Esophagus squamous epithelium (tissue), 5 donors: ENCODE measurements at regions not wholly inside any gene's neighbourhood (a gene's known extent, or its start where the extent isn't known, plus 50 kb on each side); places are given as distances from the start of the nearest gene placed in this dataset.

ENCODE experiments used
- DNase-seq: peaks from one replicate; lab custom pipeline; 2025; lab: John Stamatoyannopoulos, UW
- H3K27ac ChIP-seq, 4 donors: fragments of 200-600 bp; sonication (generic); one replicate each; pipeline ENCODE4 v1.5.1; 2016 to 2019; ENCODE audit warnings: mild to moderate bottlenecking in 1 of 4
- H3K27me3 ChIP-seq, 4 donors: fragments of 200-600 bp; sonication (generic); 1 replicate in 3 of 4; 2 replicates in 1 of 4; pipeline versions ENCODE4 v1.5.1 to v1.6.0; 2017 to 2021; ENCODE audit warnings: antibody characterized with exemption in 1 of 4
- H3K36me3 ChIP-seq, 3 donors: fragments of 200-600 bp; sonication (generic); one replicate each; pipeline ENCODE4 v1.5.1; 2016 to 2019
- H3K4me1 ChIP-seq, 3 donors: fragments of 200-600 bp; sonication (generic); one replicate each; pipeline ENCODE4 v1.5.1; 2017 to 2019
- H3K4me3 ChIP-seq, 4 donors: fragments of 200-600 bp; sonication (generic); 1 replicate in 3 of 4; 2 replicates in 1 of 4; pipeline ENCODE4 v1.5.1; 2016 to 2019; ENCODE audit warnings: mild to moderate bottlenecking in 2 of 4, moderate library complexity in 1 of 4
- H3K9me3 ChIP-seq, 3 donors: fragments of 200-600 bp; sonication (generic); one replicate each; pipeline ENCODE4 v1.5.1; 2016 to 2019
- CTCF ChIP-seq, 6 experiments: fragments of 450-650 bp in 4 of 6; fragments of 200-600 bp in 2 of 6; sonication (generic) in 2 of 6; IDR thresholded peaks; one replicate each; pipeline ENCODE4 v1.5.1; 2016 to 2019; ENCODE audit warnings: antibody characterized with exemption in 6 of 6, mild to moderate bottlenecking in 4 of 6, moderate library complexity in 4 of 6
- POLR2A ChIP-seq, 4 donors: fragments of 450-650 bp; IDR thresholded peaks; one replicate each; pipeline ENCODE4 v1.6.1; 2017; ENCODE audit warnings: antibody characterized with exemption in 4 of 4, mild to moderate bottlenecking in 4 of 4, moderate library complexity in 3 of 4
- WGBS, 2 donors: methylation state at CpG; one replicate each; pipeline ENCODE4 v1.1.5; 2018; 5-methylcytosine and 5-hydroxymethylcytosine counted together
- intact Hi-C: fragments of 100-400 bp; cut with DNase I; formaldehyde crosslinking; loops from one replicate; pipeline ENCODE4 v1.15.0; 2022
- donor health status: DM: yes; HTN: yes; CAD: no.

DNA sequence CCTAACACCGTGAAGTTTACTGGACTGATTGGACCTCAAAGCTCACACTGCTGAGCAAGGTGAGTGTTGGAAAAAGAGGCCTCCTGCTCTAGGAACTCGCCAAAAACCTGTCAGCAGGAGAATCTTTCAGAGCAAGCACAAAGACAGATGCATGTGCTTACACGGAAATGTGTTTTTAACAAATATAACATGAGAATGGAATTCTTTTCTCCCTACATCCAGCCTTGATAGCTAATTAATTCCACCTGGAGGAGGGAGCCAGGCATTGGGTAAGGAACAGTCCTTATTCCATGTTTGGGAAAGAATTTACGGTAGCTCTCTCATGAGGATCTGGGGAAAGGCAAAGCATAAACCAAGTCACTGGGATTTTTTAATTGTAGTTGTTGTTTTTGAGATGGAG, 98.8 kb downstream of the KLF4 start:
- 35 to 48% methylated on average over 4 of the region's 4 CpGs for WGBS, 2 donors
- intact Hi-C loops: no loop called here
- Histone ChIP-seq H3K27ac (peak overlapping the region; percentile 71 to 91 (median 76)), H3K4me1 (peaks cover 11 to 60% (median 13%) of the 10 kb centered on the region in 3 donors), H3K4me3 (no peak overlapping the region), H3K36me3 (no peaks in the 10 kb centered on the region), H3K27me3 (no peaks in the 10 kb centered on the region), H3K9me3 (no peaks in the 10 kb centered on the region)
- DNase-seq: no peak
- no peak for TF ChIP-seq CTCF (IDR thresholded peaks at IDR 0.05)
- no peak for TF ChIP-seq POLR2A (IDR thresholded peaks at IDR 0.05)

DNA sequence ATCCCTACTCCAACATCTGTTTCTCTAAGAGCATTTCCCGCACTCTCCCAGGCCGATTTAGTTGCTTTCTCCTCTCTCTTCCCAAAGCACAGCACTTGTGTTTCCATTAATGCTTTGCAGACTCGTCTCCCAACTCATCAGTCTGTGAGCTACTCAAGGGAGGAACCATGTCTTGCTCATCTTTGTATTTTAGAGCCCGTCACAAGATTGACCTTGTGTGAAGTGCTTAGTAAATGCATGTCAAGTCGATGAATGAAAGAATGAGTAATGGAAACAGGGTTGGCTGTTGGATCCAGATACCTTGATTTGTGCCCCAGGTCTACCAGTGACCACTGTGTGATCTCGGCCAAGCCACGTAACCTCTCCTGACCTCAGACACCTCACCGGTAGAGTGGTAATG, 99.3 kb downstream of the KLF4 start:
- H3K36me3 ChIP-seq: no peaks in the 10 kb centered on the region
- 63 to 64% methylated on average over 6 to 7 of the region's 8 CpGs for WGBS, 2 donors
- H3K27ac ChIP-seq: peak overlapping the region; percentile 71 to 91 (median 76)
- TF ChIP-seq CTCF (IDR thresholded peaks at IDR 0.05) (no peak), POLR2A (IDR thresholded peaks at IDR 0.05) (no peak)
- peaks cover 11 to 60% (median 13%) of the 10 kb centered on the region in 3 donors for H3K4me1 ChIP-seq
- no peaks in the 10 kb centered on the region for H3K27me3 ChIP-seq
- no peak for DNase-seq
- H3K4me3 ChIP-seq: no peak overlapping the region
- intact Hi-C loops: no loop called here
- no peaks in the 10 kb centered on the region for H3K9me3 ChIP-seq

- intact Hi-C loops: no loop called here
- TF ChIP-seq POLR2A (IDR thresholded peaks at IDR 0.05) (no peak), CTCF (IDR thresholded peaks at IDR 0.05) (no peak)
- peak overlapping the region; percentile 71 to 91 (median 76) for H3K27ac ChIP-seq
Measured at GRCh38 chr9:107389617-107390071, 99.9 kb downstream of the KLF4 start.

GRCh38 chr9:107388890-107389289, 100.7 kb downstream of the KLF4 start:
- Histone ChIP-seq H3K36me3 (no peaks in the 10 kb centered on the region), H3K9me3 (no peaks in the 10 kb centered on the region), H3K4me1 (peaks cover 11 to 60% (median 13%) of the 10 kb centered on the region in 3 donors), H3K4me3 (no peak overlapping the region), H3K27me3 (no peaks in the 10 kb centered on the region), H3K27ac (peak overlapping the region in 3 of 4 donors; percentile 74 to 91 (median 77))
- DNase-seq: no peak
- TF ChIP-seq CTCF (IDR thresholded peaks at IDR 0.05): no peak
- TF ChIP-seq POLR2A (IDR thresholded peaks at IDR 0.05): no peak
- WGBS, 2 donors: 72 to 81% methylated on average over 4 of the region's 4 CpGs
- intact Hi-C loops: no loop called here

More at GRCh38 chr9:107389617-107390071, 99.9 kb downstream of the KLF4 start:
- WGBS, 2 donors: 19 to 64% methylated on average over 3 of the region's 3 CpGs
- no peak for DNase-seq
- Histone ChIP-seq H3K36me3 (no peaks in the 10 kb centered on the region), H3K4me3 (no peak overlapping the region), H3K4me1 (peaks cover 11 to 60% (median 13%) of the 10 kb centered on the region in 3 donors), H3K9me3 (no peaks in the 10 kb centered on the region), H3K27me3 (no peaks in the 10 kb centered on the region)

- Histone ChIP-seq H3K9me3 (no peaks in the 10 kb centered on the region), H3K27ac (peak overlapping the region in 2 of 4 donors; percentile 77 to 91), H3K4me3 (no peak overlapping the region), H3K36me3 (no peaks in the 10 kb centered on the region), H3K4me1 (peaks cover 11 to 60% (median 13%) of the 10 kb centered on the region in 3 donors), H3K27me3 (no peaks in the 10 kb centered on the region)
- TF ChIP-seq CTCF (IDR thresholded peaks at IDR 0.05): no peak
- TF ChIP-seq POLR2A (IDR thresholded peaks at IDR 0.05): no peak
- WGBS, 2 donors: 38 to 45% methylated on average over 3 of the region's 3 CpGs
- intact Hi-C loops: no loop called here
- no peak for DNase-seq
Measured at GRCh38 chr9:107387409-107387808, 102.2 kb downstream of the KLF4 start.
